Endodermal cell (in vitro differentiated cells): ENCODE measurements at regions not wholly inside any gene's neighbourhood (a gene's known extent, or its start where the extent isn't known, plus 50 kb on each side); places are given as distances from the start of the nearest gene placed in this dataset.

ENCODE experiments used
- DNase-seq: peaks from one replicate; pipeline ENCODE4 v3.0.0-alpha.2; 2017
- H3K27ac ChIP-seq: 2 replicates; pipeline ENCODE4 v1.5.1; 2013; ENCODE audit warnings: mild to moderate bottlenecking, low read depth, low read length, moderate library complexity
- H3K27me3 ChIP-seq: 2 replicates; pipeline ENCODE4 v1.6.1; 2013; ENCODE audit warnings: mild to moderate bottlenecking, low read length, moderate library complexity; ENCODE audit not compliant: insufficient read depth, control insufficient read depth, poor library complexity, severe bottlenecking
- H3K36me3 ChIP-seq: 2 replicates; pipeline ENCODE4 v1.7.0; 2013; ENCODE audit warnings: mild to moderate bottlenecking, low read length, moderate library complexity; ENCODE audit not compliant: control insufficient read depth, insufficient read depth
- H3K4me1 ChIP-seq: one replicate; pipeline ENCODE4 v1.7.0; 2013; ENCODE audit warnings: low read length; ENCODE audit not compliant: control insufficient read depth, insufficient read depth
- H3K4me3 ChIP-seq: 2 replicates; pipeline ENCODE4 v1.5.1; 2013; ENCODE audit warnings: mild to moderate bottlenecking, low read length, moderate library complexity
- H3K9ac ChIP-seq: 2 replicates; pipeline ENCODE4 v1.6.1; 2013; ENCODE audit warnings: mild to moderate bottlenecking, low read length, moderate library complexity; ENCODE audit not compliant: poor library complexity, severe bottlenecking; ENCODE audit errors: extremely low read depth
- H3K9me3 ChIP-seq: 2 replicates; pipeline ENCODE4 v1.6.1; 2013; ENCODE audit warnings: mild to moderate bottlenecking, low read length, moderate library complexity; ENCODE audit not compliant: control insufficient read depth
- H3K27ac Mint-ChIP-seq: 2 replicates; pipeline ENCODE4 v1.8.0; 2020; ENCODE audit warnings: mixed read lengths
- H3K27me3 Mint-ChIP-seq: 2 replicates; pipeline ENCODE4 v1.8.0; 2021; ENCODE audit warnings: mild to moderate bottlenecking, mixed read lengths; ENCODE audit not compliant: insufficient read depth
- H3K36me3 Mint-ChIP-seq: 2 replicates; pipeline ENCODE4 v1.8.0; 2020; ENCODE audit warnings: low read depth, mixed read lengths
- H3K4me1 Mint-ChIP-seq: 2 replicates; pipeline ENCODE4 v1.8.0; 2020; ENCODE audit warnings: mixed read lengths
- H3K4me3 Mint-ChIP-seq: 2 replicates; pipeline ENCODE4 v1.8.0; 2020; ENCODE audit warnings: mild to moderate bottlenecking, moderate library complexity, mixed read lengths
- H3K9me3 Mint-ChIP-seq: 2 replicates; pipeline ENCODE4 v1.8.0; 2020; ENCODE audit warnings: mild to moderate bottlenecking, mixed read lengths
- WGBS, 2 experiments: methylation state at CpG; one replicate each; pipeline versions ENCODE4 v1.1.5 to v1.1.7; 2013; ENCODE audit warnings: missing lambda C conversion rate in 2 of 2, mixed read lengths in 1 of 2; ENCODE audit not compliant: insufficient coverage in 1 of 2, insufficient read length in 1 of 2; 5-methylcytosine and 5-hydroxymethylcytosine counted together
- TF ChIP-seq, protein P1 (sequence below): fragments of 200-600 bp; sonication (generic); conservative IDR thresholded peaks from 2 replicates; pipeline ENCODE4 v1.5.0; 2021; ENCODE audit warnings: antibody characterized with exemption, mild to moderate bottlenecking

DNA sequence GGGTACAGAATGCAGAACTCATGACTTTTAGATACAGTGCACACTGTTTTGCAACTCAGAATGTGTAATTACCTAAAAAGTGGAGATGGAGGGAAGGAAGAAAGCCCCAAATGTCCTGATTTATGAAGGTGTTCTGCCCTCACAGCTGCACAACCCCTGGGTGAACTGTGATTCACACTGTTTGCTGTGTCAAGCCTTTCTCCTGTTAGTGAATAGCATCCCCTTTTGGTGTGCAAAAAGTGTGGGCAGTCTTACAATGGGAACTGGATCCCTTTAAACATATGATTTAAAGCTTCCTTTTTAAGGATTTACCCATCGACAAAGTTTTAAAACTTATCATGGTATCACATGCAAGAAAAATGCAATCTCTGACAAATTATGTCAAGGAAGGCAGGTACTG is 633.4 kb upstream of the EPHA7 start:
- TF ChIP-seq, protein P1, sequence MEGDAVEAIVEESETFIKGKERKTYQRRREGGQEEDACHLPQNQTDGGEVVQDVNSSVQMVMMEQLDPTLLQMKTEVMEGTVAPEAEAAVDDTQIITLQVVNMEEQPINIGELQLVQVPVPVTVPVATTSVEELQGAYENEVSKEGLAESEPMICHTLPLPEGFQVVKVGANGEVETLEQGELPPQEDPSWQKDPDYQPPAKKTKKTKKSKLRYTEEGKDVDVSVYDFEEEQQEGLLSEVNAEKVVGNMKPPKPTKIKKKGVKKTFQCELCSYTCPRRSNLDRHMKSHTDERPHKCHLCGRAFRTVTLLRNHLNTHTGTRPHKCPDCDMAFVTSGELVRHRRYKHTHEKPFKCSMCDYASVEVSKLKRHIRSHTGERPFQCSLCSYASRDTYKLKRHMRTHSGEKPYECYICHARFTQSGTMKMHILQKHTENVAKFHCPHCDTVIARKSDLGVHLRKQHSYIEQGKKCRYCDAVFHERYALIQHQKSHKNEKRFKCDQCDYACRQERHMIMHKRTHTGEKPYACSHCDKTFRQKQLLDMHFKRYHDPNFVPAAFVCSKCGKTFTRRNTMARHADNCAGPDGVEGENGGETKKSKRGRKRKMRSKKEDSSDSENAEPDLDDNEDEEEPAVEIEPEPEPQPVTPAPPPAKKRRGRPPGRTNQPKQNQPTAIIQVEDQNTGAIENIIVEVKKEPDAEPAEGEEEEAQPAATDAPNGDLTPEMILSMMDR: peak; percentile 43
- Mint-ChIP-seq H3K27me3 (no peaks in the 10 kb centered on the region), H3K27ac (no peak overlapping the region), H3K9me3 (no peaks in the 10 kb centered on the region), H3K4me1 (peaks cover 6% of the 10 kb centered on the region), H3K36me3 (no peaks in the 10 kb centered on the region), H3K4me3 (no peak overlapping the region)
- no peak for DNase-seq
- H3K9ac ChIP-seq: no peak overlapping the region
- no peak overlapping the region for H3K4me3 ChIP-seq
- H3K9me3 ChIP-seq: no peaks in the 10 kb centered on the region
- H3K27ac ChIP-seq: no peak overlapping the region
- H3K36me3 ChIP-seq: no peaks in the 10 kb centered on the region
- WGBS, 2 experiments: 60 to 74% methylated on average over 1 of the region's 1 CpG
- H3K4me1 ChIP-seq: no peaks in the 10 kb centered on the region
- H3K27me3 ChIP-seq: no peaks in the 10 kb centered on the region

DNA sequence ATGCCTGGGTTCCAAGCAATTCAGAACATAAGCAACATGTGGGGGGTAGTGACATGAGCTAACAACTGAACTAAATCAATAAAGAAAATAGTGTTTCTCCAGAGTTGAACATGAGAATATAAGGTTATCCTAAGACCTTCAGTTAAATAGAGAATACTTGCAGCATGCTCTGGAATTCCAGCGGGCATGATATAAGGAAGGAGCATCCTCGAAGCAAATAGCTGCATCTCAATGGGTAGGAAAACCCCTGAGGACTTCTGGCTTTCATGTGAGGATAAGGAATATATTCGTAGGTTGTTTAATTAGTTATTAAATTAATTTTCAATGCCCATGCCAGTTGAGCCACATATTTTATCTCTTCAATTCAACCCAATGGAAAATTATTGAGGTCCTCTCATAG is 631.2 kb upstream of the EPHA7 start:
- Histone ChIP-seq H3K9me3 (no peaks in the 10 kb centered on the region), H3K27ac (no peak overlapping the region), H3K27me3 (no peaks in the 10 kb centered on the region), H3K9ac (no peak overlapping the region), H3K36me3 (no peaks in the 10 kb centered on the region), H3K4me3 (no peak overlapping the region), H3K4me1 (no peaks in the 10 kb centered on the region)
- 81 to 82% methylated on average over 2 to 3 of the region's 3 CpGs for WGBS, 2 experiments
- TF ChIP-seq, protein P1: no peak
- Mint-ChIP-seq H3K27ac (no peak overlapping the region), H3K9me3 (no peaks in the 10 kb centered on the region), H3K4me3 (no peak overlapping the region), H3K27me3 (no peaks in the 10 kb centered on the region), H3K4me1 (peaks cover 13% of the 10 kb centered on the region), H3K36me3 (no peaks in the 10 kb centered on the region)
- DNase-seq: no peak

DNA sequence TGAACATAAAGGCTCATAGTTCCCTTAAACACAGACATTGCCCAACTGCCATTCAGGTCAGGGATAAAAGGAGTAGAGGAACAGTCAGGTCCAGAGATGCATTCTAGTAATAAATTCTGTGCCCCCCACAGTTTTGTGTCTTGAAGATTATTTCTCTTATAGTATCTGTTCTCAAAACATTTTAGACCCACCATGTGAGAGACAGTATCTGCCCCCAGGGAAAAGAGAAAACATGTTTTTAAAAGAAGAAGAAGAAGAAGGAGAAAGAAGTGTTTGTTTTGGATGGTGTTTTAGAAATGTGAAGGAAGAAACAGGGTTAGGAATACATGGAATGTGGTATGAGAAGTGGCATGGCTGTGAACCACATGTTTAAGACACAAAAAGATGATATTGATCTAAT is 629.6 kb upstream of the EPHA7 start:
- no peaks in the 10 kb centered on the region for H3K9me3 ChIP-seq
- Mint-ChIP-seq H3K36me3 (no peaks in the 10 kb centered on the region), H3K4me3 (no peak overlapping the region), H3K9me3 (no peaks in the 10 kb centered on the region), H3K27ac (no peak overlapping the region), H3K27me3 (no peaks in the 10 kb centered on the region), H3K4me1 (peaks cover 21% of the 10 kb centered on the region)
- no peak overlapping the region for H3K4me3 ChIP-seq
- H3K4me1 ChIP-seq: peaks cover 2% of the 10 kb centered on the region
- TF ChIP-seq, protein P1: no peak
- H3K27ac ChIP-seq: no peak overlapping the region
- no peak overlapping the region for H3K9ac ChIP-seq
- no peak for DNase-seq
- no peaks in the 10 kb centered on the region for H3K36me3 ChIP-seq
- H3K27me3 ChIP-seq: no peaks in the 10 kb centered on the region
